HG03097 (cell line): ENCODE measurements at regions not wholly inside any gene's neighbourhood (a gene's known extent, or its start where the extent isn't known, plus 50 kb on each side); places are given as distances from the start of the nearest gene placed in this dataset.
"Not testable (repeated sequence)": the region's sequence is repeated elsewhere in the genome, so short reads cannot be mapped to it uniquely, and the experiment has no call there.

Experiments
- ATAC-seq: cut with Tn5 transposase; IDR thresholded peaks from one replicate; pipeline ENCODE4 v1.9.1; 2021; ENCODE audit not compliant: unreplicated experiment, low FRiP score

GRCh38 chr3:4065554-4065953 lies 237.6 kb upstream of the SETMAR start:
- no peak for ATAC-seq

DNA sequence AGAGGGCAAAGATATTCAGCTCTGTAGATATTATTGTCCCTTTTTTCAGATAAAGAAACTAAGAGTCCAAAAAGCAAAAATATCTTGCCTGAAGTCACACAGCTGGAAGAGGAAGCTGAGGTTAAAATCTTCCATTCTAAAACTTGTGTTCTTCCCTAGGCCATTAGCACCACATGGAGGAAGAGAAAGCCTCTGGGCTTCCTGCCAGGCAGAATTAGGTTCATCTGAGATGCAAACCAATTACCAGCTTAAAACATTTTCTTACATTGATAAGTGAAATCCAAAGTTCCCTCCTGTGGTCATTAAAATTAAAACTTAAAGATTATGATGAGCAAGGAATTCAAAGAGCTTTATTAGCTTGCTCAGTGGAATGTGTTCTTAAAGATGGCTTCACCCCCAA lies 235.3 kb upstream of the SETMAR start:
- ATAC-seq: no peak

- ATAC-seq: no peak
Measured at GRCh38 chr3:4069796-4070195, 233.4 kb upstream of the SETMAR start.

DNA sequence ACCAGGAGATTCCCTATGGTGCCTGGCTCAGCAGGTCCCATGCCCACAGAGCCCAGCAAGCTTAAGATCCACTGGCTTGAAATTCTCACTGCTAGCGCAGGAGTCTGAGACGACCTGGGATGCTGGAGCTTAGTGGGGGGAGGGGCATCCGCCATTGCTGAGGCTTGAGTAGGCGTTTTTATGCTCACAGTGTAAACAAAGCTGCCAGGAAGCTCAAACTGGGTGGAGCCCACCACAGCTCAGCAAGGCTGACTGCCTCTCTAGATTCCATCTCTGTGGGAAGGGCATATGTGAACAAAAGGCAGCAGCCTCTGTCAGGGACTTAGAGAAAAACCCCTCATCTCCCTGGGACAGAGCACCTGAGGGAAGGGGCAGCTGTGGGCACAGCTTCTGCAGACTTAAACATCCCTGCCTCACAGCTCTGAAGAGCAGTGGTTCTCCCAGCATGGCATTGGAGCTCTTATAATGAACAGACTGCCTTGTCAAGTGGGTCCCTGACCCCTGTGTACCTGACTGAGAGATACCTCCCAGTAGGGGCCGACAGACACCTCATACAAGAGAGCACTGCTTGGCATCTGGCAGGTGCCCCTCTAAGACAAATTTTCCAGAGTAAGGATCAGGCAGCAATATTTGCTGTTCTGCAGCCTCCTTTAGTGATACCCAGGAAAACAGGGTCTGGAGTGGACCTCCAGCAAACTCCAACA lies 231.5 kb upstream of the SETMAR start:
- ATAC-seq: no peak

- ATAC-seq: not testable (repeated sequence)
Measured at GRCh38 chr3:4077278-4077677, 225.9 kb upstream of the SETMAR start.

- ATAC-seq: no peak
Measured at GRCh38 chr3:4077950-4078349, 225.2 kb upstream of the SETMAR start.

DNA sequence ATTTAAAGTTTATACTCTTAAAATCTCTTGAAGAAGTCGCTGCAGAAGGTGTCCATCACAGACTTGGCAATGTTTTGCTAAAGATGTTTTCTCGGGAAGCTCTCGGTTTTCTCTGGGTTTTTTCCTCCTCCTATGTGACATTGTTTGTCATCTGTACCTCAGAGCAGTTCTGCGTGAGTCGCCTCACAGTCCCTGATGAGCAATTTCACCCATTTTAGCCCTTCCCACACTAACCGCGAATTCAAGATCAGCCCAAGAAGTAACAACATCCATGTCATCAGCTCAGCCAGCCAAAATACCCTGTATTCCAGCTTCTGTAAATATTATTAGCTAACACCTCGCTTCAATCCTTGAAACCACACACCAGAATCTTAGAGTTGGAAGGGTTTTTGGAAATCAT lies 224.3 kb upstream of the SETMAR start:
- ATAC-seq: no peak

DNA sequence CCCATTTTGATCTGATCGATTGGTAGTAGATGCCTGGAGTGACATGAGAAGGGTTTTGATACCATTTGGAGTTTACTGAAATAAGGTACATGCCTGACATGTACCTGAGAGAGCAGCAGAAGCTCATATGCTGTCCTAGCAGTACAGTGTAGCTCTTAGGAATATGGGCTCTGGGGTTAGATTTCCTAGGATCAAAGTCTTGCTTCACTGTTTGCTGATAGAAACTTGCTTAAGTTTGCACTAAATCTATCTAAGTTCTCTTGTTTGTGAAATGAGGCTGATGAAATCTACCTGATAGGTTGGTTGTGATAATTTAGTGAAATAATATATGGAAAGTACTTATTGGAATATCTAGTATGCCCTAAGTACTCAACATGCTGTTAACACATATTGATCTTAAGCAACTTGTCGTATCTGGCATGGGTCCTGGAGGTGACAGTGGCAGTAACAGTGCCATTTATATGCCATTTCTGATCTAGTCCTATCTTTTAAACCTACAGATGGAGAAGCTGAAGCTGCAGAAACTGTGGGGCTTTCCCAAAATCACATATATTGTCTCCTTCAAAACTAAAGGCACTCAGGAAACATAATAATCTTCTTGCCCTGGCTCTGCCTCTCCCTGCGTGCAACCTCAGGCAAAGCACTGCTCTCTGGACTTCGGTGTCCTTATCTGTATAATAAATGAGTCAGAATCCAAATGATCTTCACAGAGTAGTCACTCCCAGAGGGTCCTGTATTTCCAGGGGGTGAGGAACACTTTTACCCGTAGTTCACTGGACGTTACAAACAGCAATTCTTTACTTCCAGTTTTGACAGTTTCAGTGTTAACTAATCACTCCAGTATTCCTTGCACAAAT lies 223.6 kb upstream of the SETMAR start:
- ATAC-seq: no peak

GRCh38 chr3:4083225-4084015 lies 219.7 kb upstream of the SETMAR start:
- no peak for ATAC-seq

DNA sequence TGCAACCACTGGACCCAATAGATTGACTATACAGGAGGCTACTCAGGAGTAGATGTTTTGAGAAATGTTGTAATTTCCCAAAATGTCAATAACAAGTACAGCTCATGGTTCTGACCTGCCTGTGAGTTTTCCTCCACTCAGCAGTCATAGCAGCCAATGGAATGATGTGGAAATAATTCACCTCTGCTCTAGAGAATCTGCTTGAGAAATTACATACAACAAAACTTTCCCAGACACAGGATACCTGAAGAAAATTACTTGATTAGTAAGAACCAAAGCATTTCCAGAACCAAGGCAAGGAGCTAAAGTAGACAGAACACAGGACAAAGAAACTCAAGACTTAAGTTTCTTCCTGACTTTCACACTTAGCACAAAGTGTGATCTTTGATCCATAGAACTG lies 218.9 kb upstream of the SETMAR start:
- ATAC-seq: no peak

GRCh38 chr3:4086662-4087061 lies 216.5 kb upstream of the SETMAR start:
- not testable (repeated sequence) for ATAC-seq

- ATAC-seq: no peak
Measured at GRCh38 chr3:4091786-4092185, 211.4 kb upstream of the SETMAR start.

GRCh38 chr3:4097801-4098200 lies 205.4 kb upstream of the SETMAR start:
- no peak for ATAC-seq

DNA sequence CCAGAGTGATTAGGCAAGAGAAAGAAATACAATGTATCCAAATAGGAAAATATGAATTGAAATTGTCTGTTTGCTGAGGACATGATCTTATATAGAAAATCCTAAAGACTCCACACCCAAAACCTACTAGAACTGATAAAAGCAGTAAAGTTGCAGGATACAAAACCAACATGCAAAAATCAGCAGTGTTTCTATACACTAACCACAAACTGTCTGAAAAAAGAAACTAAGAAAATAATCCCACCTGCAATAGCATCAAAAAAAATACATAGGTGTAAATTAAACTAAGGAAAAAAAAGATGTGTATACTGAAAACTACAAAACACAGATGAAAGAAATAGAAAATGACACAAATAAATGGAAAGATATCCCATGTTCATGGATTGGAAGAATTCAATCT lies 203.6 kb upstream of the SETMAR start:
- no peak for ATAC-seq

- ATAC-seq: no peak
Measured at GRCh38 chr3:4107430-4107829, 195.7 kb upstream of the SETMAR start.

DNA sequence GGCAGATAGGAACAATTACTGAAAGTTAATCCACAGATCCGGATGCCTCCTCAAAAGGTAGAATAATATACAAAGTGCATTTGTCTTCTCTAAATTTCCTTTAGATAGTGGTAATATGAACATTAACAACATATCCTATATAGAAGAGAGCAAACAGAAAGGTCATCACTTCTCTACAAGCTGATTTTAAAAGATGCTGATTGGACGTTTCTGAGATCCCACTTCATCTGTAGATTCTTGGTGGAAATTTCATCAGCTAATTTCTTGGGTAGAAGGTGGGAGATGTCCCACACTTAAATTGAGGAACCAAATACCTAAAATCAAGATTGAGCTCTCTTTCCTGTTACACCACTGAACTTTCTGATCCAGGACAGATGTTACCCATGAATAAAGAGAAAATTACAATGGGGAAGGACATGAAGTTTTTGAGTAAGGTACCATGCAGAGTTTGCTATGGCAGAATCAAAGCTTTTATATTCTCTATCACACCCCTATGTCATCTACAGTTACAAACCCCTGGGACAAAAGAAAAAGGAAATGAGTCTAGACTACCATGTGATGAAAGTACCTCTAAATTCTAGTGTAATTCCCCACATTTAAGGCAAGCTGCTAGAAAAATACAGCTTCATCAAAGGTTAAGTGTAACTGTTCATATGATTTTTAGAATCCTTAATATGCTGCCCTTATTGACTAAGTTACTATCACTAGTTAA lies 189.2 kb upstream of the SETMAR start:
- ATAC-seq: no peak

DNA sequence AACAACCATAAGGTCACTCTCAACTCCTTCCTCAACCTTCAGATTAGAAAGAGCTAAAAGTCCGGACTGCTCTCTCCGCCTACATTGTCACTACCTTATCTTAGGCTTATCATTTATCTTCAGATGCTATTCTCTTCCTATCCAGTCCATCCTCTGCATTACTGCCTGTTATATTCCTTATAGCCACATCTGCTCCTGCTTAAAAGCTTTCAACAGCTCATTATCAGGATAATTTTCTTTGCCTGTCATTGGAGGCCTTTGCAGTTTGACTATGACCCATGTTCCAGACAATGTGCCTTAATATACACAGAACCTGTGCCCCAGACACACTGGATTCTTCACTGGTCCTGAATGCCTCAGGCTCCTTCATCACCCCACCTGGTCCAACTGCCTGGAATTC lies 184.1 kb upstream of the SETMAR start:
- no peak for ATAC-seq

DNA sequence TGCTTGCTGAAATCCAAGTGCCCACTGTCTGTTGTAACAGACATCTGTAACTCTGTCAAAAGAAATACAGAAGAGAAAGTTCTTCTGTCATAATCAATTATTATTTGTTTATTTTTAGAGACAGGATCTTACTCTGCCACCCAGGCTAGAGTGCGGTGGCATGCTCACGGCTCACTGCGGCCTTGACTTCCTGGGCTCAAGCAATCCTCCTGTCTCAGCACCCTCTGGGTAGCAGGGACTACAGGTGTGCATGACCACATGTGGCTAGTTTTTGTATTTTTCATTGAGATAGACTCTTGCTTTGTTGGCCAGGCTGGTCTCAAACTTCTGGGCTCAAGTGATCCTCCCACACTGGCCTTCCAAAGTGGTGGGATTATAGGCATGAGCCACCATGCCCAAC lies 177.6 kb upstream of the SETMAR start:
- no peak for ATAC-seq

- ATAC-seq: no peak
Measured at GRCh38 chr3:4138150-4138785, 164.9 kb upstream of the SETMAR start.

- ATAC-seq: peak; percentile 50
Measured at GRCh38 chr3:4138786-4139431, 164.3 kb upstream of the SETMAR start.
